IMR-90 (cell line): ENCODE measurements at regions not wholly inside any gene's neighbourhood (a gene's known extent, or its start where the extent isn't known, plus 50 kb on each side); places are given as distances from the start of the nearest gene placed in this dataset.

ENCODE experiments used
- ATAC-seq: fragments of 200-7000 bp; cut with Tn5 transposase; 2 replicates; pipeline ENCODE4 v1.9.1; 2020; ENCODE audit warnings: low read depth, mild to moderate bottlenecking, moderate library complexity
- BruUV-seq: library from RNA; stranded (reverse); fragments of 400-500 nt; replicated peaks from 2 replicates; lab custom pipeline; 2021; lab: Mats Ljungman, UMichigan
- CTCF ChIA-PET: fragments of 300-600 bp; formaldehyde crosslinking; extraction: SDS; loops from one replicate; lab custom pipeline; 2021; ENCODE audit warnings: antibody characterized with exemption; lab: Yijun Ruan, JAX
- POLR2A ChIA-PET: fragments of 300-600 bp; sonication (Branson Sonifier 250); formaldehyde crosslinking; loops from one replicate; lab custom pipeline; 2022; ENCODE audit warnings: antibody characterized with exemption; ENCODE audit not compliant: unreplicated experiment; lab: Charles Lee
- DNase-seq: peaks from one replicate; pipeline ENCODE4 v3.0.0; 2013
- H2AFZ ChIP-seq: replicated peaks from 2 replicates; pipeline ENCODE3; 2013; ENCODE audit warnings: low read length, mild to moderate bottlenecking; ENCODE audit not compliant: poor library complexity
- H2AK5ac ChIP-seq: 2 replicates; pipeline ENCODE4 v1.6.1; 2013; ENCODE audit warnings: low read depth, low read length, inconsistent platforms
- H2AK9ac ChIP-seq: replicated peaks from 2 replicates; pipeline ENCODE3; 2013; ENCODE audit warnings: mild to moderate bottlenecking, low read depth, low read length, moderate library complexity; ENCODE audit not compliant: poor library complexity
- H2BK120ac ChIP-seq: 2 replicates; pipeline ENCODE4 v1.6.1; 2013; ENCODE audit warnings: low read depth, low read length, inconsistent platforms
- H2BK15ac ChIP-seq: 3 replicates; pipeline ENCODE4 v1.6.1; 2013; ENCODE audit warnings: low read depth, low read length, inconsistent platforms
- H2BK20ac ChIP-seq: 2 replicates; pipeline ENCODE4 v1.6.1; 2013; ENCODE audit warnings: low read depth, mild to moderate bottlenecking, inconsistent platforms, low read length, moderate library complexity
- H2BK5ac ChIP-seq: 2 replicates; pipeline ENCODE4 v1.6.1; 2013; ENCODE audit warnings: mild to moderate bottlenecking, low read depth, low read length, inconsistent platforms; ENCODE audit not compliant: poor library complexity, severe bottlenecking
- H3K14ac ChIP-seq: replicated peaks from 2 replicates; pipeline ENCODE4 v1.6.1; 2013; ENCODE audit warnings: low read depth, low read length, inconsistent platforms
- H3K18ac ChIP-seq: 2 replicates; pipeline ENCODE4 v1.6.1; 2013; ENCODE audit warnings: low read depth, low read length, control low read depth
- H3K23ac ChIP-seq: 2 replicates; pipeline ENCODE4 v1.6.1; 2013; ENCODE audit warnings: low read depth, low read length, inconsistent platforms
- H3K27ac ChIP-seq: 2 replicates; pipeline ENCODE4 v1.5.1; 2013; ENCODE audit warnings: mild to moderate bottlenecking, control low read depth, low read length; ENCODE audit not compliant: insufficient read depth
- H3K27me3 ChIP-seq: 2 replicates; pipeline ENCODE4 v1.6.1; 2013; ENCODE audit warnings: low read length; ENCODE audit not compliant: control insufficient read depth, insufficient read depth
- H3K36me3 ChIP-seq: 2 replicates; pipeline ENCODE4 v1.6.1; 2013; ENCODE audit warnings: low read length, mixed read lengths; ENCODE audit not compliant: control insufficient read depth, insufficient read depth
- H3K4ac ChIP-seq: 2 replicates; pipeline ENCODE4 v1.6.1; 2013; ENCODE audit warnings: low read depth, low read length, inconsistent platforms
- H3K4me1 ChIP-seq: 2 replicates; pipeline ENCODE4 v1.6.1; 2013; ENCODE audit warnings: low read length, mixed read lengths; ENCODE audit not compliant: control insufficient read depth, insufficient read depth
- H3K4me2 ChIP-seq: 2 replicates; pipeline ENCODE4 v1.6.1; 2013; ENCODE audit warnings: low read depth, mild to moderate bottlenecking, control low read depth, low read length, moderate library complexity
- H3K4me3 ChIP-seq: 2 replicates; pipeline ENCODE4 v1.5.1; 2013; ENCODE audit warnings: low read depth, mild to moderate bottlenecking, control low read depth, low read length, moderate library complexity; ENCODE audit not compliant: insufficient read depth
- H3K56ac ChIP-seq: 2 replicates; pipeline ENCODE4 v1.6.1; 2013; ENCODE audit warnings: low read length, inconsistent platforms; ENCODE audit not compliant: insufficient read depth; ENCODE audit errors: extremely low read depth
- H3K79me1 ChIP-seq, 2 experiments: 2 replicates each; pipeline ENCODE4 v1.6.1; 2013; ENCODE audit warnings: low read length in 2 of 2, inconsistent platforms in 1 of 2, low read depth in 1 of 2
- H3K9ac ChIP-seq: 2 replicates; pipeline ENCODE4 v1.6.1; 2013; ENCODE audit warnings: low read depth, low read length, control low read depth
- H3K9me1 ChIP-seq: 2 replicates; pipeline ENCODE4 v1.6.1; 2013; ENCODE audit warnings: low read length, inconsistent platforms; ENCODE audit not compliant: insufficient read depth
- H3K9me3 ChIP-seq: 2 replicates; pipeline ENCODE4 v1.6.1; 2013; ENCODE audit warnings: low read length; ENCODE audit not compliant: control insufficient read depth, insufficient read depth
- H4K20me1 ChIP-seq: 2 replicates; pipeline ENCODE4 v1.6.1; 2013; ENCODE audit warnings: low read length, inconsistent platforms; ENCODE audit not compliant: insufficient read depth
- H4K5ac ChIP-seq: 2 replicates; pipeline ENCODE4 v1.6.1; 2013; ENCODE audit warnings: mild to moderate bottlenecking, low read depth, low read length, control low read depth
- H4K8ac ChIP-seq, 2 experiments: 2 replicates each; pipeline ENCODE4 v1.6.1; 2013; ENCODE audit warnings: low read depth in 2 of 2, low read length in 2 of 2, control low read depth in 1 of 2, inconsistent platforms in 1 of 2
- H4K91ac ChIP-seq: 2 replicates; pipeline ENCODE4 v1.6.1; 2013; ENCODE audit warnings: low read depth, low read length, inconsistent platforms; ENCODE audit not compliant: insufficient read depth
- BHLHE40 ChIP-seq: fragments of 150-350 bp; IDR thresholded peaks from 2 replicates; pipeline ENCODE4 v1.6.1; 2016; ENCODE audit warnings: mild to moderate bottlenecking, low read depth, low read length
- CEBPB ChIP-seq: IDR thresholded peaks from 2 replicates; pipeline ENCODE4 v1.6.1; 2012; ENCODE audit warnings: low read depth, low read length, improper control_type of control experiment
- CHD1 ChIP-seq: IDR thresholded peaks from 2 replicates; pipeline ENCODE4 v1.6.1; 2012; ENCODE audit warnings: low read depth, low read length, improper control_type of control experiment
- ELK1 ChIP-seq: fragments of 150-350 bp; IDR thresholded peaks from 2 replicates; pipeline ENCODE4 v1.6.1; 2016; ENCODE audit warnings: low read depth, mild to moderate bottlenecking, low read length, moderate library complexity, borderline replicate concordance
- FOS ChIP-seq: fragments of 150-350 bp; IDR thresholded peaks from 2 replicates; pipeline ENCODE4 v1.6.1; 2016; ENCODE audit warnings: low read depth, low read length
- MAFK ChIP-seq: IDR thresholded peaks from 2 replicates; pipeline ENCODE4 v1.6.1; 2012; ENCODE audit warnings: low read depth, low read length, improper control_type of control experiment
- MAZ ChIP-seq: IDR thresholded peaks from 2 replicates; pipeline ENCODE4 v1.6.1; 2012; ENCODE audit warnings: low read depth, mild to moderate bottlenecking, low read length, improper control_type of control experiment, moderate library complexity, borderline replicate concordance
- MXI1 ChIP-seq: IDR thresholded peaks from 2 replicates; pipeline ENCODE4 v1.6.1; 2012; ENCODE audit warnings: low read depth, mild to moderate bottlenecking, low read length, moderate library complexity, borderline replicate concordance
- NFE2L2 ChIP-seq: fragments of 150-350 bp; IDR thresholded peaks from 2 replicates; pipeline ENCODE4 v1.6.1; 2016; ENCODE audit warnings: low read depth, mild to moderate bottlenecking, low read length
- POLR2A ChIP-seq: IDR thresholded peaks from 2 replicates; pipeline ENCODE4 v1.6.1; 2012; ENCODE audit warnings: mild to moderate bottlenecking, low read depth, low read length
- RAD21 ChIP-seq: IDR thresholded peaks from 2 replicates; pipeline ENCODE4 v1.6.1; 2012; ENCODE audit warnings: low read length, improper control_type of control experiment
- RCOR1 ChIP-seq: IDR thresholded peaks from 2 replicates; pipeline ENCODE4 v1.6.1; 2012; ENCODE audit warnings: mild to moderate bottlenecking, low read length, improper control_type of control experiment; ENCODE audit not compliant: insufficient replicate concordance
- RFX5 ChIP-seq: IDR thresholded peaks from 2 replicates; pipeline ENCODE4 v1.8.0; 2012; ENCODE audit warnings: low read depth, mild to moderate bottlenecking, low read length, moderate library complexity
- SMC3 ChIP-seq: fragments of 150-350 bp; IDR thresholded peaks from 2 replicates; pipeline ENCODE4 v1.6.1; 2016; ENCODE audit warnings: low read depth, mild to moderate bottlenecking, antibody characterized with exemption, low read length, moderate library complexity
- USF2 ChIP-seq: fragments of 150-350 bp; IDR thresholded peaks from 2 replicates; pipeline ENCODE4 v1.6.1; 2017; ENCODE audit warnings: mild to moderate bottlenecking, antibody characterized with exemption, low read length, low read depth
- WGBS, 2 experiments: methylation state at CpG; one replicate each; pipeline versions ENCODE4 v1.1.5 to v1.1.7; 2013; ENCODE audit warnings: missing lambda C conversion rate in 2 of 2; ENCODE audit not compliant: insufficient read length in 1 of 2; ENCODE audit errors: extremely low coverage in 2 of 2; 5-methylcytosine and 5-hydroxymethylcytosine counted together
- dilution Hi-C: fragments of 300-500 bp; cut with HindIII; formaldehyde crosslinking; loops from one replicate; pipeline ENCODE4 v1.14.3; 2018; ENCODE audit warnings: low sequenced_read_pairs; ENCODE audit not compliant: unreplicated experiment
- in situ Hi-C: fragments of 300-500 bp; cut with MboI; formaldehyde crosslinking; loops from 3 replicates; pipeline ENCODE4 v1.14.3; 2019; ENCODE audit warnings: low sequenced_read_pairs, inconsistent platforms, mixed read lengths
- intact Hi-C: fragments of 100-400 bp; cut with micrococcal nuclease; formaldehyde crosslinking; loops from 2 replicates; pipeline ENCODE4 v1.10.0; 2022
- TF ChIP-seq, protein P1 (sequence below): conservative IDR thresholded peaks from 2 replicates; pipeline ENCODE4 v1.5.1; 2012; ENCODE audit warnings: mild to moderate bottlenecking, low read depth, low read length, improper control_type of control experiment

- dilution Hi-C loops (no loop called here), in situ Hi-C loops (no loop called here), intact Hi-C loops (no loop called here)
- Histone ChIP-seq H3K4me3 (no peak overlapping the region), H3K23ac (no peak overlapping the region), H2AFZ (no peak overlapping the region), H3K4ac (no peak overlapping the region), H3K56ac (no peak overlapping the region), H2AK5ac (no peak overlapping the region), H3K9me3 (no peaks in the 10 kb centered on the region), H4K8ac (no peak overlapping the region), H3K9ac (no peak overlapping the region), H3K27me3 (no peaks in the 10 kb centered on the region), H3K4me2 (no peak overlapping the region), H2BK120ac (no peak overlapping the region), H4K91ac (no peak overlapping the region), H3K4me1 (no peaks in the 10 kb centered on the region), H3K27ac (no peak overlapping the region), H3K18ac (no peak overlapping the region), H2BK20ac (no peak overlapping the region), H2BK5ac (no peak overlapping the region), H3K14ac (no peak overlapping the region), H2AK9ac (no peak overlapping the region), H4K5ac (no peak overlapping the region), H3K9me1 (no peaks in the 10 kb centered on the region; the same call in 1 of the 2 replicates), H2BK15ac (no peak overlapping the region), H3K36me3 (no peaks in the 10 kb centered on the region), H3K79me1 (no peaks in the 10 kb centered on the region), H4K20me1 (no peaks in the 10 kb centered on the region)
- DNase-seq (no peak), ATAC-seq (no peak)
- TF ChIP-seq, protein P1, sequence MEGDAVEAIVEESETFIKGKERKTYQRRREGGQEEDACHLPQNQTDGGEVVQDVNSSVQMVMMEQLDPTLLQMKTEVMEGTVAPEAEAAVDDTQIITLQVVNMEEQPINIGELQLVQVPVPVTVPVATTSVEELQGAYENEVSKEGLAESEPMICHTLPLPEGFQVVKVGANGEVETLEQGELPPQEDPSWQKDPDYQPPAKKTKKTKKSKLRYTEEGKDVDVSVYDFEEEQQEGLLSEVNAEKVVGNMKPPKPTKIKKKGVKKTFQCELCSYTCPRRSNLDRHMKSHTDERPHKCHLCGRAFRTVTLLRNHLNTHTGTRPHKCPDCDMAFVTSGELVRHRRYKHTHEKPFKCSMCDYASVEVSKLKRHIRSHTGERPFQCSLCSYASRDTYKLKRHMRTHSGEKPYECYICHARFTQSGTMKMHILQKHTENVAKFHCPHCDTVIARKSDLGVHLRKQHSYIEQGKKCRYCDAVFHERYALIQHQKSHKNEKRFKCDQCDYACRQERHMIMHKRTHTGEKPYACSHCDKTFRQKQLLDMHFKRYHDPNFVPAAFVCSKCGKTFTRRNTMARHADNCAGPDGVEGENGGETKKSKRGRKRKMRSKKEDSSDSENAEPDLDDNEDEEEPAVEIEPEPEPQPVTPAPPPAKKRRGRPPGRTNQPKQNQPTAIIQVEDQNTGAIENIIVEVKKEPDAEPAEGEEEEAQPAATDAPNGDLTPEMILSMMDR: no peak
- TF ChIP-seq MAFK (no peak), RFX5 (no peak), USF2 (no peak), SMC3 (no peak), POLR2A (no peak), NFE2L2 (no peak), MAZ (no peak), BHLHE40 (no peak), ELK1 (no peak), RCOR1 (no peak), RAD21 (no peak), MXI1 (no peak), FOS (no peak), CHD1 (no peak), CEBPB (no peak)
- WGBS, 2 experiments: no CpG with 5 or more reads among the region's 3 CpGs
- no TSS peak for BruUV-seq
- POLR2A ChIA-PET: no interaction called here
- CTCF ChIA-PET: no interaction called here
Observed at GRCh38 chr3:151589311-151589710, 128.4 kb upstream of the IGSF10 start.
